Transverse colon (tissue), 3 donors: ENCODE measurements at regions not wholly inside any gene's neighbourhood (a gene's known extent, or its start where the extent isn't known, plus 50 kb on each side); places are given as distances from the start of the nearest gene placed in this dataset.

Source experiments
- POLR2A ChIP-seq: fragments of 450-650 bp; IDR thresholded peaks from one replicate; pipeline ENCODE4 v1.6.1; 2016; ENCODE audit warnings: antibody characterized with exemption, mild to moderate bottlenecking, moderate library complexity
- POLR2AphosphoS5 ChIP-seq, 3 donors: sonication (generic); formaldehyde crosslinking; IDR thresholded peaks; one replicate each; pipeline ENCODE4 v1.6.1; 2016; ENCODE audit warnings: antibody characterized with exemption in 3 of 3

DNA sequence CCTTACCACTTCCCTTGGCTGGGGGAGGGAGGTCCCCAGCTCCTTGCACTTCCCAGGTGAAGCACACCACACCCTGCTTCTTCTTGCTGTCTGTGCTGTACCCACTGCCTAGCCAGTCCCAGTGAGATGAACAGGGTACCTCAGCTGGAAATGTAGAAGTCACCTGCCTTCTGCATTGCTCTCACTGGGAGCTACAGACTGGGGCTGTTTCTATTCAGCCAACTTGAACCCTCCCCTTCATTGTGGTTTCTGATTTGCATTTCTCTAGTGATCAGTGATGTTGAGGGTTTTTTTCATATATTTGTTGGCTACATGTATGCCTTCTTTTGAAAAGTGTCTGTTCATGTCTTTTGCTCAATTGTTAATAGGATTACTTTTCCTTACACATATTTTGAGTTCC lies 222.8 kb downstream of the DDX3Y start:
- no peak for TF ChIP-seq POLR2AphosphoS5 (IDR thresholded peaks at IDR 0.05)
- TF ChIP-seq POLR2A: no peak
